A673 (cell line): ENCODE measurements at regions not wholly inside any gene's neighbourhood (a gene's known extent, or its start where the extent isn't known, plus 50 kb on each side); places are given as distances from the start of the nearest gene placed in this dataset.

Experiments
- EZH2 ChIP-seq: fragments of 200-600 bp; sonication (generic); IDR thresholded peaks from 2 replicates; pipeline ENCODE4 v1.6.1; 2017; ENCODE audit warnings: borderline replicate concordance, low read depth, mild to moderate bottlenecking, mixed read lengths, antibody characterized with exemption, low read length; ENCODE audit not compliant: poor library complexity, severe bottlenecking
- TF ChIP-seq, protein P1 (sequence below): fragments of 300-800, 200-600 bp; sonication (generic); conservative IDR thresholded peaks from 2 replicates; pipeline ENCODE4 v1.5.1; 2017; ENCODE audit warnings: low read depth, mild to moderate bottlenecking, antibody characterized with exemption, low read length, moderate library complexity, mixed read lengths

DNA sequence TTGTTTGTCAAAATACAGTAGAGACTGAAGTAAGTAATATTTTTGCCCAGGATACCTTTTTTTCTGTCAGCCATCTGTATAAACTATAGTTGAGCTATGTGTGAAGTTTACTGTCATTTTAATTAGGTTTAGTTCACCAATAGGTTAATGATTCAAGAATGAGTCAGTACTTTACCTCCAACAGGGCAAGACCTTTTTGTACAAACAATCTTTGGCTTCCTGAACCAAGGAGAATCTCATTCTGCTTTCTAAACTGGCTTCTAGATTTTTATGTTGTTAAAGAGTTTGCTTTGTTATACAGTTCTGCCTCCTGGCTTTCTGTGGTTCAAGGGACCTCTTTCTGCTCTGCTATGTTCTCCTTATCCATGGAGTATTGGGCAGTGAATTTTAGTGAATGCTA lies 412.0 kb upstream of the NR3C2 start:
- TF ChIP-seq, protein P1, sequence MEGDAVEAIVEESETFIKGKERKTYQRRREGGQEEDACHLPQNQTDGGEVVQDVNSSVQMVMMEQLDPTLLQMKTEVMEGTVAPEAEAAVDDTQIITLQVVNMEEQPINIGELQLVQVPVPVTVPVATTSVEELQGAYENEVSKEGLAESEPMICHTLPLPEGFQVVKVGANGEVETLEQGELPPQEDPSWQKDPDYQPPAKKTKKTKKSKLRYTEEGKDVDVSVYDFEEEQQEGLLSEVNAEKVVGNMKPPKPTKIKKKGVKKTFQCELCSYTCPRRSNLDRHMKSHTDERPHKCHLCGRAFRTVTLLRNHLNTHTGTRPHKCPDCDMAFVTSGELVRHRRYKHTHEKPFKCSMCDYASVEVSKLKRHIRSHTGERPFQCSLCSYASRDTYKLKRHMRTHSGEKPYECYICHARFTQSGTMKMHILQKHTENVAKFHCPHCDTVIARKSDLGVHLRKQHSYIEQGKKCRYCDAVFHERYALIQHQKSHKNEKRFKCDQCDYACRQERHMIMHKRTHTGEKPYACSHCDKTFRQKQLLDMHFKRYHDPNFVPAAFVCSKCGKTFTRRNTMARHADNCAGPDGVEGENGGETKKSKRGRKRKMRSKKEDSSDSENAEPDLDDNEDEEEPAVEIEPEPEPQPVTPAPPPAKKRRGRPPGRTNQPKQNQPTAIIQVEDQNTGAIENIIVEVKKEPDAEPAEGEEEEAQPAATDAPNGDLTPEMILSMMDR = no peak
- no peak for TF ChIP-seq EZH2
